ENCODE measurements at regions not wholly inside any gene's neighbourhood (a gene's known extent, or its start where the extent isn't known, plus 50 kb on each side); places are given as distances from the start of the nearest gene placed in this dataset.
A peak's percentile ranks its signal among the peaks of the same experiment; 100 is the strongest.

- H3K27me3 ChIP-seq (ENCODE audit: control insufficient read depth in 4 of 4, insufficient read depth in 4 of 4, low read length in 3 of 4), result no peaks in the 10 kb centered on the region
- no peaks in the 10 kb centered on the region for H3K9me3 ChIP-seq (ENCODE audit: control insufficient read depth in 4 of 4, low read length in 3 of 4)
- H3K36me3 ChIP-seq (ENCODE audit: control insufficient read depth in 4 of 4, insufficient read depth in 3 of 4, low read depth in 1 of 4, low read length in 3 of 4), result no peaks in the 10 kb centered on the region
- H3K4me1 ChIP-seq (ENCODE audit: control insufficient read depth in 4 of 4, insufficient read depth in 4 of 4, low read length in 3 of 4), result peaks cover 0 to 7% (median 4%) of the 10 kb centered on the region in 4 donors
- TF ChIP-seq TAF1 (conservative IDR thresholded peaks at IDR 0.05), result no peak
- TF ChIP-seq FOXA2 (IDR thresholded peaks at IDR 0.05), result no peak
- TF ChIP-seq ATF3 (IDR thresholded peaks at IDR 0.05), result no peak
- no peak for TF ChIP-seq FOXA1 (IDR thresholded peaks at IDR 0.05)
- no peak for TF ChIP-seq NR2F2 (IDR thresholded peaks at IDR 0.05)
- TF ChIP-seq REST (IDR thresholded peaks at IDR 0.05), result no peak
- TF ChIP-seq RAD21 (IDR thresholded peaks at IDR 0.05), result no peak
- TF ChIP-seq CTCF (IDR thresholded peaks at IDR 0.05; ENCODE audit: low read depth, low read length, missing input control), result no peak
- TF ChIP-seq HNF4A (conservative IDR thresholded peaks at IDR 0.05), result no peak
- no peak for TF ChIP-seq YY1 (IDR thresholded peaks at IDR 0.05)
- no peak for TF ChIP-seq RXRA (IDR thresholded peaks at IDR 0.05)
- TF ChIP-seq HNF4G (IDR thresholded peaks at IDR 0.05), result no peak
- no peak for TF ChIP-seq GABPA (IDR thresholded peaks at IDR 0.05 in 1 of 2, conservative IDR thresholded peaks at IDR 0.05 in 1 of 2)
- no peak for TF ChIP-seq JUND (IDR thresholded peaks at IDR 0.05)
- TF ChIP-seq ZBTB33 (IDR thresholded peaks at IDR 0.05), result no peak
- H3K9ac ChIP-seq (ENCODE audit: low read depth in 1 of 2, low read length in 2 of 2), result no peak overlapping the region
- no peak overlapping the region for H3K4me3 ChIP-seq (ENCODE audit: low read depth in 1 of 3, low read length in 3 of 3)
- no peak for DNase-seq (ENCODE audit: low spot score)
- no peak overlapping the region for H3K27ac ChIP-seq (ENCODE audit: low read depth in 1 of 2, low read length in 2 of 2)
- 94% methylated on average over 5 of the region's 5 CpGs for WGBS
These were observed 58.0 kb upstream of the SPATA31C2 start for GRCh38 chr9:88196142-88196790.

- Histone ChIP-seq H3K36me3 (ENCODE audit: control insufficient read depth in 4 of 4, insufficient read depth in 3 of 4, low read depth in 1 of 4, low read length in 3 of 4) (no peaks in the 10 kb centered on the region), H3K9me3 (ENCODE audit: control insufficient read depth in 4 of 4, low read length in 3 of 4) (no peaks in the 10 kb centered on the region), H3K27me3 (ENCODE audit: control insufficient read depth in 4 of 4, insufficient read depth in 4 of 4, low read length in 3 of 4) (no peaks in the 10 kb centered on the region), H3K9ac (ENCODE audit: low read depth in 1 of 2, low read length in 2 of 2) (no peak overlapping the region), H3K27ac (ENCODE audit: low read depth in 1 of 2, low read length in 2 of 2) (peak overlapping the region in 1 of 2 donors; percentile 43), H3K4me3 (ENCODE audit: low read depth in 1 of 3, low read length in 3 of 3) (no peak overlapping the region), H3K4me1 (ENCODE audit: control insufficient read depth in 4 of 4, insufficient read depth in 4 of 4, low read length in 3 of 4) (peaks cover 0 to 7% (median 4%) of the 10 kb centered on the region in 4 donors)
- DNase-seq (ENCODE audit: low spot score), result no peak
- TF ChIP-seq JUND (IDR thresholded peaks at IDR 0.05), result peak in 1 of 2 donors; percentile 62
- TF ChIP-seq RXRA (IDR thresholded peaks at IDR 0.05), result peak; percentile 39 to 41
- TF ChIP-seq YY1 (IDR thresholded peaks at IDR 0.05), result peak; percentile 23
- no peak for TF ChIP-seq HNF4G (IDR thresholded peaks at IDR 0.05)
- no peak for TF ChIP-seq GABPA (IDR thresholded peaks at IDR 0.05 in 1 of 2, conservative IDR thresholded peaks at IDR 0.05 in 1 of 2)
- no peak for TF ChIP-seq REST (IDR thresholded peaks at IDR 0.05)
- TF ChIP-seq SP1 (IDR thresholded peaks at IDR 0.05), result peak; percentile 83
- peak; percentile 19 for TF ChIP-seq MAX (IDR thresholded peaks at IDR 0.05)
- TF ChIP-seq RAD21 (IDR thresholded peaks at IDR 0.05), result peak; percentile 36 to 39
- TF ChIP-seq TAF1 (conservative IDR thresholded peaks at IDR 0.05), result peak; percentile 76
- TF ChIP-seq HNF4A (conservative IDR thresholded peaks at IDR 0.05), result peak; percentile 70 to 77
- WGBS, result 28% methylated on average over 6 of the region's 6 CpGs
These were observed 55.5 kb upstream of the SPATA31C2 start for GRCh38 chr9:88193766-88194165.
